HepG2 (cell line): ENCODE measurements at regions not wholly inside any gene's neighbourhood (a gene's known extent, or its start where the extent isn't known, plus 50 kb on each side); places are given as distances from the start of the nearest gene placed in this dataset.

Experiments used
- FOXA1 ChIP-seq, 2 experiments: fragments of 450-650 bp in 1 of 2; sonication (generic) in 1 of 2; formaldehyde crosslinking in 1 of 2; IDR thresholded peaks; 2 replicates each; pipeline versions ENCODE4 v1.4.0 to v1.6.1; 2016 to 2020; ENCODE audit warnings: missing genetic modification reagents in 1 of 2
- ZNF143 ChIP-seq: sonication (generic); formaldehyde crosslinking; IDR thresholded peaks from 2 replicates; pipeline ENCODE4 v1.4.0; 2020; ENCODE audit warnings: missing genetic modification reagents

GRCh38 chr18:67964462-67964861, 447.9 kb upstream of the DSEL start:
- no peak for TF ChIP-seq ZNF143 (CRISPR knock-in tag)
- no peak for TF ChIP-seq FOXA1 (IDR thresholded peaks at IDR 0.05)
- TF ChIP-seq FOXA1 (CRISPR knock-in tag; IDR thresholded peaks at IDR 0.05) = no peak
